Sigmoid colon (tissue), 6 donors: ENCODE measurements at regions not wholly inside any gene's neighbourhood (a gene's known extent, or its start where the extent isn't known, plus 50 kb on each side); places are given as distances from the start of the nearest gene placed in this dataset.
"Not testable (repeated sequence)": the region's sequence is repeated elsewhere in the genome, so short reads cannot be mapped to it uniquely, and the experiment has no call there.

ENCODE experiments used
- DNase-seq: peaks from one replicate; pipeline ENCODE4 v3.0.0-alpha.2; 2019
- H3K27ac ChIP-seq, 4 donors: fragments of 200-600 bp; sonication (generic); one replicate each; pipeline ENCODE4 v1.5.1; 2016 to 2019; ENCODE audit warnings: mild to moderate bottlenecking in 1 of 4
- H3K27me3 ChIP-seq, 3 donors: fragments of 200-600 bp; sonication (generic); one replicate each; pipeline ENCODE4 v1.5.1; 2019; ENCODE audit warnings: mild to moderate bottlenecking in 1 of 3
- H3K36me3 ChIP-seq, 4 donors: fragments of 200-600 bp; sonication (generic); one replicate each; pipeline ENCODE4 v1.5.1; 2016 to 2019
- H3K4me1 ChIP-seq, 4 donors: fragments of 200-600 bp; sonication (generic); one replicate each; pipeline ENCODE4 v1.5.1; 2017 to 2019
- H3K4me3 ChIP-seq, 4 donors: fragments of 200-600 bp; sonication (generic); one replicate each; pipeline ENCODE4 v1.5.1; 2017 to 2019; ENCODE audit warnings: mild to moderate bottlenecking in 2 of 4, moderate library complexity in 1 of 4
- H3K9me3 ChIP-seq, 4 donors: fragments of 200-600 bp in 3 of 4; sonication (generic) in 3 of 4; one replicate each; pipeline versions ENCODE4 v1.5.1 to v1.6.1; 2013 to 2019
- CTCF ChIP-seq, 4 experiments: fragments of 450-650 bp in 3 of 4; fragments of 200-600 bp in 1 of 4; IDR thresholded peaks; one replicate each; pipeline ENCODE4 v1.5.1; 2016 to 2019; ENCODE audit warnings: antibody characterized with exemption in 4 of 4, mild to moderate bottlenecking in 3 of 4, moderate library complexity in 2 of 4
- EP300 ChIP-seq, 4 donors: sonication (generic); formaldehyde crosslinking; IDR thresholded peaks; one replicate each; pipeline ENCODE4 v1.6.1; 2017; ENCODE audit warnings: antibody characterized with exemption in 4 of 4
- POLR2A ChIP-seq, 2 donors: fragments of 450-650 bp; IDR thresholded peaks; one replicate each; pipeline ENCODE4 v1.6.1; 2016; ENCODE audit warnings: antibody characterized with exemption in 2 of 2, mild to moderate bottlenecking in 2 of 2, moderate library complexity in 2 of 2
- POLR2AphosphoS5 ChIP-seq, 4 donors: sonication (generic); formaldehyde crosslinking; IDR thresholded peaks; one replicate each; pipeline ENCODE4 v1.6.1; 2017; ENCODE audit warnings: antibody characterized with exemption in 4 of 4
- WGBS, 2 donors: extraction: QIAGEN DNeasy Blood & Tissue Kit; methylation state at CpG; one replicate each; pipeline ENCODE4 v1.1.7; 2013; 5-methylcytosine and 5-hydroxymethylcytosine counted together
- intact Hi-C: fragments of 100-400 bp; cut with DNase I; formaldehyde crosslinking; loops from one replicate; pipeline ENCODE4 v1.15.1; 2023
- donor health status: healthy with polysubstance abuse.
- donor health status: healthy.

GRCh38 chr5:79886925-79887655, 104.0 kb downstream of the MTX3 start:
- peaks cover 0 to 5% (median 0%) of the 10 kb centered on the region in 4 donors for H3K9me3 ChIP-seq
- intact Hi-C loops = no loop called here
- DNase-seq = no peak
- no peaks in the 10 kb centered on the region for H3K36me3 ChIP-seq
- TF ChIP-seq POLR2AphosphoS5 (IDR thresholded peaks at IDR 0.05) = peak in 1 of 4 donors; percentile 19
- no peak for TF ChIP-seq POLR2A (IDR thresholded peaks at IDR 0.05)
- no peak for TF ChIP-seq CTCF (IDR thresholded peaks at IDR 0.05)
- no peak for TF ChIP-seq EP300 (IDR thresholded peaks at IDR 0.05)
- 58 to 81% methylated on average over 10 of the region's 10 CpGs for WGBS, 2 donors
- no peaks in the 10 kb centered on the region for H3K4me1 ChIP-seq
- H3K4me3 ChIP-seq = no peak overlapping the region
- no peak overlapping the region for H3K27ac ChIP-seq
- H3K27me3 ChIP-seq = no peaks in the 10 kb centered on the region

- intact Hi-C loops = no loop called here
- WGBS, 2 donors = 51 to 61% methylated on average over 5 of the region's 5 CpGs
- TF ChIP-seq POLR2A (IDR thresholded peaks at IDR 0.05) (no peak), EP300 (IDR thresholded peaks at IDR 0.05) (no peak), POLR2AphosphoS5 (IDR thresholded peaks at IDR 0.05) (no peak), CTCF (IDR thresholded peaks at IDR 0.05) (no peak)
- Histone ChIP-seq H3K27ac (no peak overlapping the region), H3K4me1 (no peaks in the 10 kb centered on the region), H3K27me3 (no peaks in the 10 kb centered on the region), H3K4me3 (no peak overlapping the region), H3K9me3 (peaks cover 0 to 5% (median 0%) of the 10 kb centered on the region in 4 donors), H3K36me3 (no peaks in the 10 kb centered on the region)
- DNase-seq = no peak
These were observed 104.6 kb downstream of the MTX3 start for GRCh38 chr5:79886456-79886855.

GRCh38 chr5:79879880-79880279, 111.2 kb downstream of the MTX3 start:
- H3K27me3 ChIP-seq, H3K4me1 ChIP-seq, H3K4me3 ChIP-seq, DNase-seq, H3K9me3 ChIP-seq, intact Hi-C loops, H3K36me3 ChIP-seq, H3K27ac ChIP-seq: not testable (repeated sequence)
- WGBS, 2 donors = 100% methylated on average over 1 of the region's 1 CpG

- no peak overlapping the region for H3K27ac ChIP-seq
- no peak for TF ChIP-seq POLR2A (IDR thresholded peaks at IDR 0.05)
- no peak for TF ChIP-seq EP300 (IDR thresholded peaks at IDR 0.05)
- TF ChIP-seq CTCF (IDR thresholded peaks at IDR 0.05) = no peak
- TF ChIP-seq POLR2AphosphoS5 (IDR thresholded peaks at IDR 0.05) = no peak
- no peak overlapping the region for H3K4me3 ChIP-seq
- intact Hi-C loops = no loop called here
- no peaks in the 10 kb centered on the region for H3K36me3 ChIP-seq
- no peaks in the 10 kb centered on the region for H3K9me3 ChIP-seq
- DNase-seq = no peak
- 41 to 60% methylated on average over 5 of the region's 5 CpGs for WGBS, 2 donors
- no peaks in the 10 kb centered on the region for H3K4me1 ChIP-seq
- no peaks in the 10 kb centered on the region for H3K27me3 ChIP-seq
These were observed 112.2 kb downstream of the MTX3 start for GRCh38 chr5:79878721-79879336.

GRCh38 chr5:79878136-79878679, 112.9 kb downstream of the MTX3 start:
- H3K9me3 ChIP-seq = no peaks in the 10 kb centered on the region
- 79 to 87% methylated on average over 5 of the region's 5 CpGs for WGBS, 2 donors

More at GRCh38 chr5:79878136-79878679, 112.9 kb downstream of the MTX3 start:
- Histone ChIP-seq H3K4me1 (no peaks in the 10 kb centered on the region), H3K27ac (no peak overlapping the region), H3K36me3 (no peaks in the 10 kb centered on the region), H3K4me3 (no peak overlapping the region), H3K27me3 (no peaks in the 10 kb centered on the region)
- no peak for DNase-seq
- intact Hi-C loops = no loop called here
- no peak for TF ChIP-seq EP300 (IDR thresholded peaks at IDR 0.05)
- TF ChIP-seq CTCF (IDR thresholded peaks at IDR 0.05) = no peak
- no peak for TF ChIP-seq POLR2A (IDR thresholded peaks at IDR 0.05)
- no peak for TF ChIP-seq POLR2AphosphoS5 (IDR thresholded peaks at IDR 0.05)
